PC-9 (cell line): ENCODE measurements at regions not wholly inside any gene's neighbourhood (a gene's known extent, or its start where the extent isn't known, plus 50 kb on each side); places are given as distances from the start of the nearest gene placed in this dataset.
"Not testable (repeated sequence)": the region's sequence is repeated elsewhere in the genome, so short reads cannot be mapped to it uniquely, and the experiment has no call there.

Experiments used
- BruUV-seq: library from RNA; stranded (reverse); fragments of 400-500 nt; replicated peaks from 2 replicates; lab custom pipeline; 2021; lab: Mats Ljungman, UMichigan
- CTCF ChIA-PET: fragments of 300-600 bp; sonication (Branson Sonifier 250); formaldehyde crosslinking; loops from one replicate; lab custom pipeline; 2022; ENCODE audit warnings: antibody characterized with exemption; lab: Charles Lee
- POLR2A ChIA-PET: fragments of 300-600 bp; sonication (Branson Sonifier 250); formaldehyde crosslinking; loops from one replicate; lab custom pipeline; 2022; ENCODE audit warnings: antibody characterized with exemption; ENCODE audit not compliant: unreplicated experiment; lab: Charles Lee
- DNase-seq, 2 experiments: peaks; one replicate each; pipeline versions ENCODE4 v3.0.0 to v3.0.0-alpha.2; 2015 to 2022; ENCODE audit warnings: mixed read lengths in 1 of 2
- H2AFZ ChIP-seq: fragments of 200-600 bp; sonication (generic); 2 replicates; pipeline ENCODE4 v1.8.1; 2017; ENCODE audit warnings: antibody characterized with exemption
- H3F3A ChIP-seq: fragments of 200-600 bp; sonication (generic); 2 replicates; pipeline ENCODE4 v1.8.1; 2017; ENCODE audit warnings: antibody characterized with exemption, mild to moderate bottlenecking, low read depth; ENCODE audit not compliant: insufficient read depth
- H3K27ac ChIP-seq: fragments of 200-600 bp; sonication (generic); 2 replicates; pipeline ENCODE4 v1.6.1; 2016; ENCODE audit warnings: mixed run types
- H3K27me3 ChIP-seq: fragments of 200-600 bp; sonication (generic); 2 replicates; pipeline ENCODE4 v1.6.1; 2016; ENCODE audit warnings: low read depth, mixed run types; ENCODE audit not compliant: insufficient read depth
- H3K36me3 ChIP-seq: fragments of 200-600 bp; sonication (generic); 2 replicates; pipeline ENCODE4 v1.6.1; 2016; ENCODE audit warnings: low read depth, mixed run types
- H3K4me1 ChIP-seq: fragments of 200-600 bp; sonication (generic); replicated peaks from 2 replicates; pipeline ENCODE4 v1.6.1; 2016; ENCODE audit warnings: mixed run types; ENCODE audit not compliant: insufficient read depth
- H3K4me2 ChIP-seq: fragments of 200-600 bp; sonication (generic); 2 replicates; pipeline ENCODE4 v1.6.1; 2017; ENCODE audit warnings: mixed run types
- H3K4me3 ChIP-seq: fragments of 200-600 bp; sonication (generic); 2 replicates; pipeline ENCODE4 v1.6.1; 2016; ENCODE audit warnings: mixed run types
- H3K79me2 ChIP-seq: fragments of 200-600 bp; sonication (generic); 2 replicates; pipeline ENCODE4 v1.6.1; 2017; ENCODE audit warnings: low read depth, mixed run types
- H3K9me2 ChIP-seq: fragments of 200-600 bp; sonication (generic); 2 replicates; pipeline ENCODE4 v1.8.1; 2017; ENCODE audit warnings: mild to moderate bottlenecking; ENCODE audit not compliant: insufficient read depth
- H3K9me3 ChIP-seq: fragments of 200-600 bp; sonication (generic); 2 replicates; pipeline ENCODE4 v1.8.1; 2016; ENCODE audit warnings: low read depth; ENCODE audit not compliant: insufficient read depth
- H4K20me1 ChIP-seq: fragments of 200-600 bp; sonication (generic); 2 replicates; pipeline ENCODE4 v1.8.1; 2017; ENCODE audit not compliant: insufficient read depth
- CTCF ChIP-seq: fragments of 200-600 bp; sonication (generic); conservative IDR thresholded peaks from 2 replicates; pipeline ENCODE4 v1.6.1; 2017; ENCODE audit warnings: mixed run types, antibody characterized with exemption, mild to moderate bottlenecking, moderate library complexity
- EZH2 ChIP-seq: fragments of 200-600 bp; sonication (generic); IDR thresholded peaks from 2 replicates; pipeline ENCODE4 v1.8.0; 2017; ENCODE audit warnings: antibody characterized with exemption, low read depth
- intact Hi-C: fragments of 100-400 bp; cut with micrococcal nuclease; formaldehyde crosslinking; loops from one replicate; pipeline ENCODE4 v1.10.0; 2022; ENCODE audit not compliant: unreplicated experiment

- H3K79me2 ChIP-seq, result no peaks in the 10 kb centered on the region
- POLR2A ChIA-PET, result no interaction called here
- intact Hi-C loops, result loop anchor here (5.0 to 10.0 kb wide), 2 partner anchors 90 to 107 kb away; no protein-coding TSS in a partner anchor
- no peak overlapping the region for H3K4me2 ChIP-seq
- peak overlapping the region; percentile 18; the same call in 1 of the 2 replicates for H3K27ac ChIP-seq
- no TSS peak for BruUV-seq
- no peak overlapping the region for H2AFZ ChIP-seq
- H3K9me3 ChIP-seq, result no peaks in the 10 kb centered on the region
- no peaks in the 10 kb centered on the region for H3K27me3 ChIP-seq
- no peaks in the 10 kb centered on the region for H3F3A ChIP-seq
- peaks cover 4% of the 10 kb centered on the region for H3K4me1 ChIP-seq
- CTCF ChIA-PET, result no interaction called here
- TF ChIP-seq CTCF (no peak), EZH2 (no peak)
- no peak for DNase-seq
- no peaks in the 10 kb centered on the region for H4K20me1 ChIP-seq
- H3K36me3 ChIP-seq, result no peaks in the 10 kb centered on the region
- H3K4me3 ChIP-seq, result no peak overlapping the region
- H3K9me2 ChIP-seq, result no peaks in the 10 kb centered on the region
Observed at GRCh38 chr10:34885011-34885410, 69.9 kb upstream of the PARD3 start.

GRCh38 chr10:34884272-34884952 lies 69.3 kb upstream of the PARD3 start:
- Histone ChIP-seq H3F3A (no peaks in the 10 kb centered on the region), H3K36me3 (no peaks in the 10 kb centered on the region), H3K9me3 (no peaks in the 10 kb centered on the region), H2AFZ (no peak overlapping the region), H3K9me2 (no peaks in the 10 kb centered on the region), H4K20me1 (no peaks in the 10 kb centered on the region), H3K27ac (peak overlapping the region; percentile 18; the same call in 1 of the 2 replicates), H3K4me3 (no peak overlapping the region), H3K79me2 (no peaks in the 10 kb centered on the region), H3K4me2 (no peak overlapping the region), H3K4me1 (peaks cover 4% of the 10 kb centered on the region; the same call in 1 of the 2 replicates), H3K27me3 (no peaks in the 10 kb centered on the region)
- ChIA-PET POLR2A (no interaction called here), CTCF (interaction anchor here (0.6 kb wide), 1 partner anchor 54 kb away, joined by 3 read pairs; no protein-coding TSS in a partner anchor)
- peak in 1 of 2 experiments; percentile 43 for DNase-seq
- no peak for TF ChIP-seq CTCF
- TF ChIP-seq EZH2, result no peak
- intact Hi-C loops, result loop anchor here (10.0 kb wide), 1 partner anchor 90 kb away; no protein-coding TSS in a partner anchor
- BruUV-seq, result no TSS peak

GRCh38 chr10:34880817-34881216 lies 65.7 kb upstream of the PARD3 start:
- Histone ChIP-seq H3K9me3 (no peaks in the 10 kb centered on the region), H3K9me2 (no peaks in the 10 kb centered on the region), H3K4me2 (no peak overlapping the region), H3K4me1 (no peaks in the 10 kb centered on the region), H4K20me1 (no peaks in the 10 kb centered on the region), H3F3A (no peaks in the 10 kb centered on the region), H3K27ac (no peak overlapping the region), H3K79me2 (no peaks in the 10 kb centered on the region), H3K27me3 (no peaks in the 10 kb centered on the region), H3K4me3 (no peak overlapping the region), H2AFZ (no peak overlapping the region), H3K36me3 (no peaks in the 10 kb centered on the region)
- no peak for DNase-seq
- ChIA-PET CTCF (no interaction called here), POLR2A (no interaction called here)
- TF ChIP-seq CTCF, result no peak
- TF ChIP-seq EZH2, result no peak
- no TSS peak for BruUV-seq
- intact Hi-C loops, result loop anchor here (10.0 kb wide), 1 partner anchor 94 kb away; no protein-coding TSS in a partner anchor

GRCh38 chr10:34878651-34879050 lies 63.6 kb upstream of the PARD3 start:
- H3K9me2 ChIP-seq, BruUV-seq, H3F3A ChIP-seq, H4K20me1 ChIP-seq, H3K27me3 ChIP-seq, H3K4me1 ChIP-seq, intact Hi-C loops, H3K9me3 ChIP-seq, H2AFZ ChIP-seq, POLR2A ChIA-PET, H3K27ac ChIP-seq, CTCF ChIA-PET, DNase-seq, H3K4me2 ChIP-seq, H3K79me2 ChIP-seq, H3K4me3 ChIP-seq, H3K36me3 ChIP-seq: not testable (repeated sequence)
